GM12892 (cell line): ENCODE measurements at regions not wholly inside any gene's neighbourhood (a gene's known extent, or its start where the extent isn't known, plus 50 kb on each side); places are given as distances from the start of the nearest gene placed in this dataset.

Experiments used
- DNase-seq: peaks from one replicate; pipeline ENCODE4 v3.0.0; 2011; ENCODE audit not compliant: insufficient read length
- FAIRE-seq: peaks from 2 replicates; lab custom pipeline; 2011; peaks lifted over from hg19 to GRCh38; lab: Jason Lieb, UNC
- POLR2A ChIP-seq: IDR thresholded peaks from 2 replicates; pipeline ENCODE4 v1.6.1; 2011; ENCODE audit warnings: low read depth, low read length, control low read depth
- POLR2AphosphoS5 ChIP-seq: IDR thresholded peaks from 2 replicates; pipeline ENCODE4 v1.6.1; 2011; ENCODE audit warnings: low read depth, low read length, control low read depth
- TAF1 ChIP-seq: IDR thresholded peaks from 2 replicates; pipeline ENCODE4 v1.6.1; 2011; ENCODE audit warnings: low read depth, mild to moderate bottlenecking, control low read depth, low read length, borderline replicate concordance

DNA sequence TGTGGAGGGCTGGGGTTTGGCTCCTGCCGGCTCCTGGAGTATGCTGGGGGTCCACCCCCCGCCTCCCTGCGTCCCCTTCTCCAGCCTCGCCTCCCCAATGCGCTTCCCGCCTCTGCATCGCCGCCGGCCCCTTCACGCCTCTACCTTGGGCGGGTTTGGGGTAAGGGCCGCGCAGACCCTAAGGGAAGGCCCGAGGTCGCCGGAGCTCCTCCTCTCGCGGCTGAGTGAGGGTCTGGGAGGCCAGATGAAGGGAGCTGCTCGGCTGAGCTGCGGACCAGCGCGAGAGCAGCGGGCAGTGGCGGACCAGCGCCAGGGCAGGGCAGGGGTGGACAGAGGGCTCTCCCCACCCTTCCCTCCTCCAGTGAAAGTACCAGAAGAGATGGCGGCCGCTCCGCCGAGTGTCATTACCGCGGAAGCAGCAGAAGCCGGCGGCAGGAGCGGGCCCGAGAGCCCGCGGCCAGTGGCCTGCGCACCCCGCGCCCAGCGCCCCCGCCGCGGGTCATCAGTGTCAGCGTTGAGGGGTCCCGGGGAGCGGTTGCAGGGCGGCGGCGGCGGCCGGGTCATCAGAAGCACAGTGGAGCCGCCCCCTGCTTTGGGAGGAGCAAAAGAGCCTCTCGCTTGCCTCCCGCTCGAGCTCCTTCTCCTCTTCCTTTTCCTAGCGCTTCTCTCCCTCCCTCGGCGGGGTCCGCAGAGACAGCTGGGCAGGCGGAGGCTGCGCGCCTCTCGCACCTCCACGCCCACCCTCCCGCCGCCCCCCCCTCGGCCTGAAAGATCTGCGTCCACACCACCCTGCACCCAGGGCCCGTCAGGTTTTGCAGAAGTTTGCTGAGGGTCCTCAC lies 255.6 kb upstream of the CADM1 start:
- no peak for TF ChIP-seq TAF1
- no peak for TF ChIP-seq POLR2A
- no peak for TF ChIP-seq POLR2AphosphoS5
- no peak for FAIRE-seq
- no peak for DNase-seq

GRCh38 chr11:115758011-115758410 lies 253.8 kb upstream of the CADM1 start:
- FAIRE-seq (no peak), DNase-seq (no peak)
- TF ChIP-seq POLR2A (no peak), TAF1 (no peak), POLR2AphosphoS5 (no peak)

DNA sequence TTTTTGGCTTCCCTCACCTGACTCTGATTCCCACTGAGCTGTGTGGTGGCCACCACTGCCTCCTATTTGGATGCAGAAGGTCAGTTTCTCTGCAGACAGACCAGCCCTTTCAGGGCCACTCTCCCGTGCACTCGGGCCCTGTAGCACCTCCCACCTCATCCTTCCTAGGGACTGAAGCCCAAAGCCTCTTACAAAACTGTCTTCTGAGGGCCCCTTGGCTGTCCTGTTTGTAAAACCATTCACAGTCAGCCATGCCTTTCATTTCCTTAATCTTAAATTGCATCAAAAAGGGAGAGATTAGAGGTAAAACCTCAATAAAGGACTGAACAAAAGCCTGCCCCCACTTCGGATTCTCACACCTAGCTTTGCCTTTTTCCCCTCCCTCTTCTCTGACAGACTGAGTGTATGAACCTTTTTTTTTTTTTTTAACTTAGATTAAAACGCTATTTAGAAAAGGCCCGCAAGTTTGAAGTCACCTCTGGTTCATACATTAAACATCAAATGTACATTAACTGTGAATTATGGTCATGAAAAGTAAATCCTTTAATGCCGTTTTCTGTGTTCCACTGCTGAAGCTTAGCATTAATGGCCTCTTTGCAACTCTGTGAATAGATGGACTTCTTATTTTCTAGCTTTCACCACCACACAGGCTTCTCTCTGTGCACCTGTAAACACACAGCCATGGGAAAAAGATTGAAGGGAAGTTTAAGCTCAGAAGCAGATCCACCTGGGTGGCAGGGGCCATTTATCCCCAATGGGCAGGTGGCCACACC lies 247.2 kb upstream of the CADM1 start:
- no peak for TF ChIP-seq TAF1
- FAIRE-seq (no peak), DNase-seq (no peak)

DNA sequence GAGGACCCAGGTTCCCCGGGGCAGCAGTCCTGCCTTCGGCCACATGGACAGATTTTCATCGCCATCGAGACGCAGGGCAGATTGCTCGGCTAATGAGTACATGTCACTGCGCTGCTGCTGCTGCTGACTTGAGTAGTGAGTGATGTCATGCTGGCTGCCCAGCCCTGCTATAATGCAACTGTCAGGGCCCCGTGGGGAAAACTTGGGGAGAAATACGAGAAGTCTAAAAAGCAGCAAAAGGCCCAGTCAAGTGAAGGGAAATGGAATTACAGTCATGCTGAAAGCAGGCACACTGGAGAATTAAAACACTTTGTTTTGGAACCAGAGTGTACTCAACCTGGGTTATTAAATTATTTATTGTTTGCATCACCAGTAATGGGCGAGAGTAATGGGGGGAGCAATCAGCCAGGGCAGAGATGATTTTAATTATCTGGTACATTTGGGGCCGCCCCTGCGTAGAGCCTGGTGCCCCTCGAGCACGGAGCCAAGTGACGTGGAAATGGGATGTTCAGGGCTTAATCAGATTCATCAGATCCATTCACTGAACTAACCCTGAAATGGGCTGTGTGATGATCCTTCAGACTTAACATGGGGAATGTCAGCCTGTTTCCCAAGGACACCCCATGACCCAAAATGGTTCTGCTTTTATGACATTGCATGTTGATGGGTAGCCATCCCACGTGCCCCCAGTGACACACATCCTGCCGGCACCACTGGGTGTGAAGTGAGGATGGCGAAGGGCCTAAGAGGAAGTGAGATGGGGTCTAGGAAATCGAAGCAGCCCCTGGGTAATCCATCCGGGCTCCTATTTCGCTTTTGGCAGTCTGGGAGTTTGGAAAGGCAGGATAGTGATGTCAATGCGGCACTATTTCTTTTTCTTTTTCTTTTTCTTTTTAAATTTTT lies 241.6 kb upstream of the CADM1 start:
- no peak for FAIRE-seq
- TF ChIP-seq POLR2AphosphoS5 (no peak), POLR2A (no peak), TAF1 (no peak)
- no peak for DNase-seq

DNA sequence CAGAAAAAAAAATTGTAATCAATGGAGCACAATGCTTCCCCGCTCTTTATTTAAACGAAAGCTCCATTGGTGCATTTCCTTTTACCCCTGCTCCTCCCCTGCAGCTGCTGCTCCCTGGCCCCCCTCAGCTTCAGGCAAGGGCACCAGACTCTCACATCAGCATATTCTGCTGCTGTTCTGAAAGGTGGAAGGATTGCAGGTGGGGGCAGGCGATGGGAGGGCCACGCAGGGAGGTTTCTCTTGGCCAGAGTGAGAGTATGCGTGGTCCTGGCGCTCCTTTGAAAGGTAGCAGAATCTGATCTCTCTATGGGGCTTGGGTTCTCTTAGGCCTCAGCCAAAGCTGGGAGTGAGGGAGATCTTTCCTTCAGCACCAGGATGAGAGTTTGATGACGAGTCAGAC lies 240.9 kb upstream of the CADM1 start:
- DNase-seq = no peak
- no peak for FAIRE-seq
- no peak for TF ChIP-seq TAF1
- no peak for TF ChIP-seq POLR2AphosphoS5
- no peak for TF ChIP-seq POLR2A

DNA sequence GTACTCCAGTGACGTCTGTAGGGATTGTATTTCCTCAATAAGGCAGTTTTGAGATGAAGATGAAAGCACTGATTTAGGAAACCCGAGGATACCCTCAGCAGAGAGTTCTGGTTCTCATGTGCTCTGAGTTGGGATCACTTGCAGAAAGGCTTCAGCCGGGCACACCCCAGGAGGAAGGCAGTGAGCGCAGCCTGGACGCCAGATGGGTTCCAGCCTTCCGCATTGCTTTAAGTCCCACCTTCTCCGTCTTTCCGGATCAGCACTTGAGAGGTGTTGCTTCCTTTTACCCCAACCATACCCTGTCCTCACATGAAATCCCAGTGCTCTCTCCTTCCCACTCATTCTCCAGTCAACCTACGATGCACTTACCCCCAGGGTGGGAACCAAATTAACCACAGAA lies 239.5 kb upstream of the CADM1 start:
- FAIRE-seq (no peak), DNase-seq (no peak)

GRCh38 chr11:115741376-115742107 lies 237.3 kb upstream of the CADM1 start:
- no peak for FAIRE-seq
- no peak for DNase-seq
- no peak for TF ChIP-seq POLR2A
- no peak for TF ChIP-seq POLR2AphosphoS5
- TF ChIP-seq TAF1 = no peak

More for the DNA sequence above, 239.5 kb upstream of the CADM1 start:
- TF ChIP-seq POLR2AphosphoS5 (no peak), POLR2A (no peak), TAF1 (no peak)

- DNase-seq (no peak), FAIRE-seq (no peak)
- TF ChIP-seq POLR2A (no peak), TAF1 (no peak), POLR2AphosphoS5 (no peak)
These were observed 236.1 kb upstream of the CADM1 start for GRCh38 chr11:115740324-115740723.

DNA sequence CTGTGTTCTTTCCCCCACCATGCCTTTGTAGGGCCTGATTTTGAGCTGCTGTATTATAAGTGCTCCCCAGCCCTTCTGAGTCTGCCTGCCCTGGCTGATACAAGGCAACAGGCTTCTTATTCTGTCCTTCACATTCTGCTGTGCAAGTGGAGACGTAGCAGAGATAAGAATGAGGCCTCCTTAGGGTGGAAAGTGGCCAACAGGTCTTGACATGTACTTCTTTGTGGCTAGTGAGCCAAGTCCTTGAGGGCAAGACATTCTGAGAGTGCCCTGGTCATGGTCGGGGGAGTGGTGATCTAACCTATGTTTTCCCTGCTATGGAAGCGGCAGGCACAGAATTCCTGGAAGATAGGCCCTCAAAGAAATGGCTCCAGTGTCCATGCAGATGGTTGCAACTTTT lies 235.7 kb upstream of the CADM1 start:
- no peak for TF ChIP-seq POLR2AphosphoS5
- no peak for TF ChIP-seq POLR2A
- DNase-seq (no peak), FAIRE-seq (peak; percentile 21)

DNA sequence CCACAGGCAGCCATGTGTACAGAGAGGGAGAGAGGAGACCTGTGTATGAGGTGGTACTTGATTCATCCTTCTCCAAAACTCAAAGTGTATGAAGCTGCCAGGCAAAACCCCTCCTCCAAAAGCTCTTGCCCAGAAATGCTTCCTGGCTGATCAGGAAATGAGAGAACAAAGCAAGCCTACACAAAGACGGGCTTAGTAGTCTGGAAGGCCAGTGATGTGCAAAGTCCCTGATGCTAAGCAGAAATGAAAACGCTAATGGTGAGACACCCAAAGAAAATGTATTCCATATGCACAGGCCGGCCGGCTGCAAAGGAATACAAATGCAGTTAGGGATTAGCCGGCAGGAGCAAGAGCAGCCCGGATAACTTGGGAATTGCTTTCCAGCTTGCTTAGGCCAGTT lies 234.9 kb upstream of the CADM1 start:
- no peak for DNase-seq
- no peak for TF ChIP-seq TAF1
- FAIRE-seq = no peak

DNA sequence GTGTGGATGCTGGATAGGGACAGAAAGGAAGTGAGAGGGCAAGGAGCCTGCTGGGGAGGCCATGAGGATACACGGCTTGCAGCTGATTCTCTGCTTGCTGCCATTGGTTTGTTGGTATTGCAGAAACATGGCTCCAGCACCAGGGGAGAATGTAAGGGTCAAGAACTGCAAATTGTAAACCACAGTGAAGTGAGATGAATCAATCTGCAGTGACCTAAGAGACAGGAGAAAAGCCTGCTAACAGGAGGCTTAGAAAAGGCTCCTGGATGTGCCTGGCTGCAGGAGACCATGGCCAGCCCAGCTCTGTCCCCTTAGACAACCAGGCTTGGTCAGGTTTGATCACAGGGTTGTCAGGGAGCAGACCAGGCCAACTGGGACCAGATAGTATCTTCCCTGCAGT lies 233.7 kb upstream of the CADM1 start:
- FAIRE-seq (peak; percentile 21), DNase-seq (no peak)
- TF ChIP-seq POLR2A (no peak), TAF1 (no peak), POLR2AphosphoS5 (no peak)
